Midbrain (tissue), 1 donor: ENCODE measurements at regions not wholly inside any gene's neighbourhood (a gene's known extent, or its start where the extent isn't known, plus 50 kb on each side); places are given as distances from the start of the nearest gene placed in this dataset.

ENCODE experiments used
- DNase-seq: peaks from one replicate; lab custom pipeline; 2025; lab: John Stamatoyannopoulos, UW

GRCh38 chr7:116083796-116084195, 53.2 kb upstream of the TFEC start:
- DNase-seq = no peak

- DNase-seq = no peak
These were observed 56.0 kb upstream of the TFEC start for GRCh38 chr7:116086547-116087045.

GRCh38 chr7:116087291-116087690, 56.7 kb upstream of the TFEC start:
- no peak for DNase-seq

- no peak for DNase-seq
These were observed 57.4 kb upstream of the TFEC start for GRCh38 chr7:116087984-116088383.

GRCh38 chr7:116089293-116089692, 58.7 kb upstream of the TFEC start:
- no peak for DNase-seq

- no peak for DNase-seq
These were observed 63.1 kb upstream of the TFEC start for GRCh38 chr7:116093516-116094301.

GRCh38 chr7:116095396-116095795, 64.8 kb upstream of the TFEC start:
- no peak for DNase-seq

GRCh38 chr7:116097365-116098009, 66.9 kb upstream of the TFEC start:
- DNase-seq = no peak

GRCh38 chr7:116098175-116098574, 67.6 kb upstream of the TFEC start:
- DNase-seq = no peak

- DNase-seq = no peak
These were observed 70.1 kb upstream of the TFEC start for GRCh38 chr7:116100626-116101025.

GRCh38 chr7:116101704-116102103, 71.1 kb upstream of the TFEC start:
- DNase-seq = no peak

- DNase-seq = no peak
These were observed 80.9 kb upstream of the TFEC start for GRCh38 chr7:116111475-116111874.

- no peak for DNase-seq
These were observed 82.7 kb upstream of the TFEC start for GRCh38 chr7:116113310-116113709.

- DNase-seq = no peak
These were observed 89.5 kb upstream of the TES start for GRCh38 chr7:116120839-116121238.

- peak; percentile 10 for DNase-seq
These were observed 87.3 kb upstream of the TES start for GRCh38 chr7:116122972-116123595.

GRCh38 chr7:116128139-116128538, 82.2 kb upstream of the TES start:
- DNase-seq = no peak

GRCh38 chr7:116135306-116135705, 75.0 kb upstream of the TES start:
- DNase-seq = no peak

GRCh38 chr7:116138202-116138801, 72.0 kb upstream of the TES start:
- peak; percentile 74 for DNase-seq

- DNase-seq = peak; percentile 70
These were observed 71.3 kb upstream of the TES start for GRCh38 chr7:116139007-116139406.

GRCh38 chr7:116139807-116140206, 70.5 kb upstream of the TES start:
- DNase-seq = no peak

GRCh38 chr7:116142374-116142773, 68.0 kb upstream of the TES start:
- no peak for DNase-seq

- no peak for DNase-seq
These were observed 67.5 kb upstream of the TES start for GRCh38 chr7:116142850-116143249.
